Loucy (cell line): ENCODE measurements at regions not wholly inside any gene's neighbourhood (a gene's known extent, or its start where the extent isn't known, plus 50 kb on each side); places are given as distances from the start of the nearest gene placed in this dataset.

ENCODE experiments used
- H2AFZ ChIP-seq: fragments of 200-600 bp; sonication (generic); 2 replicates; pipeline ENCODE4 v1.6.0; 2016; ENCODE audit warnings: antibody characterized with exemption, mild to moderate bottlenecking, low read length, moderate library complexity
- H3F3A ChIP-seq: fragments of 200-600 bp; 2 replicates; pipeline ENCODE4 v1.6.0; 2016; ENCODE audit warnings: antibody characterized with exemption, low read depth, mild to moderate bottlenecking
- H3K27me3 ChIP-seq: fragments of 200-600 bp; sonication (generic); 2 replicates; pipeline ENCODE4 v1.6.1; 2014; ENCODE audit warnings: low read length, mild to moderate bottlenecking; ENCODE audit not compliant: insufficient read depth, poor library complexity, severe bottlenecking
- H3K36me3 ChIP-seq: fragments of 200-600 bp; sonication (generic); 2 replicates; pipeline ENCODE4 v1.6.1; 2016; ENCODE audit warnings: low read length; ENCODE audit not compliant: insufficient read depth
- H3K4me1 ChIP-seq: fragments of 200-600 bp; sonication (generic); 2 replicates; pipeline ENCODE4 v1.5.1; 2014; ENCODE audit warnings: low read length, mild to moderate bottlenecking; ENCODE audit not compliant: insufficient read depth, poor library complexity, severe bottlenecking
- H3K4me2 ChIP-seq: fragments of 200-600 bp; sonication (generic); 2 replicates; pipeline ENCODE4 v1.6.0; 2014; ENCODE audit warnings: antibody characterized with exemption, low read length, low read depth, mild to moderate bottlenecking; ENCODE audit not compliant: poor library complexity, severe bottlenecking
- H3K4me3 ChIP-seq: fragments of 200-600 bp; sonication (generic); 2 replicates; pipeline ENCODE4 v1.5.1; 2014; ENCODE audit warnings: low read length, mild to moderate bottlenecking, mixed read lengths; ENCODE audit not compliant: poor library complexity, severe bottlenecking
- H3K79me2 ChIP-seq: fragments of 200-600 bp; sonication (generic); 2 replicates; pipeline ENCODE4 v1.6.1; 2014; ENCODE audit warnings: low read length; ENCODE audit not compliant: insufficient read depth
- H3K9ac ChIP-seq: fragments of 200-600 bp; sonication (generic); 2 replicates; pipeline ENCODE4 v1.6.0; 2014; ENCODE audit warnings: mild to moderate bottlenecking, low read depth, low read length, moderate library complexity; ENCODE audit not compliant: poor library complexity, severe bottlenecking
- H3K9me2 ChIP-seq: fragments of 200-600 bp; sonication (generic); replicated peaks from 2 replicates; pipeline ENCODE4 v1.6.1; 2016; ENCODE audit warnings: low read depth, low read length, mixed read lengths
- H3K9me3 ChIP-seq: fragments of 200-600 bp; sonication (generic); 2 replicates; pipeline ENCODE4 v1.6.1; 2014; ENCODE audit warnings: mild to moderate bottlenecking, antibody characterized with exemption, low read length, low read depth; ENCODE audit not compliant: insufficient read depth
- H4K20me1 ChIP-seq: fragments of 200-600 bp; sonication (generic); 2 replicates; pipeline ENCODE4 v1.6.0; 2014; ENCODE audit warnings: antibody characterized with exemption, low read length, mild to moderate bottlenecking; ENCODE audit not compliant: insufficient read depth, poor library complexity, severe bottlenecking
- CTCF ChIP-seq: fragments of 200-600 bp; sonication (generic); conservative IDR thresholded peaks from 2 replicates; pipeline ENCODE4 v1.5.1; 2014; ENCODE audit warnings: mild to moderate bottlenecking, antibody characterized with exemption, low read length
- EZH2phosphoT487 ChIP-seq: fragments of 200-600 bp; IDR thresholded peaks from 2 replicates; pipeline ENCODE4 v1.6.1; 2018; ENCODE audit warnings: antibody characterized with exemption, mild to moderate bottlenecking, moderate library complexity, borderline replicate concordance

- Histone ChIP-seq H3F3A (no peaks in the 10 kb centered on the region), H3K36me3 (no peaks in the 10 kb centered on the region), H3K27me3 (no peaks in the 10 kb centered on the region), H4K20me1 (no peaks in the 10 kb centered on the region), H3K4me2 (no peak overlapping the region), H3K9me3 (no peaks in the 10 kb centered on the region), H3K9ac (no peak overlapping the region), H3K4me1 (no peaks in the 10 kb centered on the region), H3K9me2 (no peaks in the 10 kb centered on the region), H3K4me3 (no peak overlapping the region), H2AFZ (no peak overlapping the region), H3K79me2 (no peaks in the 10 kb centered on the region)
- no peak for TF ChIP-seq CTCF
- TF ChIP-seq EZH2phosphoT487, result no peak
These were observed 457.8 kb upstream of the FBXO33 start for GRCh38 chr14:39890026-39890425.

- no peak overlapping the region for H3K4me2 ChIP-seq
- H3K9me3 ChIP-seq, result no peaks in the 10 kb centered on the region
- H3K9me2 ChIP-seq, result no peaks in the 10 kb centered on the region
- H3F3A ChIP-seq, result no peaks in the 10 kb centered on the region
- no peaks in the 10 kb centered on the region for H3K4me1 ChIP-seq
- no peak for TF ChIP-seq EZH2phosphoT487
- no peak for TF ChIP-seq CTCF
- no peak overlapping the region for H3K4me3 ChIP-seq
- no peaks in the 10 kb centered on the region for H3K27me3 ChIP-seq
- H3K79me2 ChIP-seq, result no peaks in the 10 kb centered on the region
- H3K9ac ChIP-seq, result no peak overlapping the region
- no peaks in the 10 kb centered on the region for H3K36me3 ChIP-seq
- H2AFZ ChIP-seq, result no peak overlapping the region
- H4K20me1 ChIP-seq, result no peaks in the 10 kb centered on the region
These were observed 451.9 kb upstream of the FBXO33 start for GRCh38 chr14:39884091-39884490.

DNA sequence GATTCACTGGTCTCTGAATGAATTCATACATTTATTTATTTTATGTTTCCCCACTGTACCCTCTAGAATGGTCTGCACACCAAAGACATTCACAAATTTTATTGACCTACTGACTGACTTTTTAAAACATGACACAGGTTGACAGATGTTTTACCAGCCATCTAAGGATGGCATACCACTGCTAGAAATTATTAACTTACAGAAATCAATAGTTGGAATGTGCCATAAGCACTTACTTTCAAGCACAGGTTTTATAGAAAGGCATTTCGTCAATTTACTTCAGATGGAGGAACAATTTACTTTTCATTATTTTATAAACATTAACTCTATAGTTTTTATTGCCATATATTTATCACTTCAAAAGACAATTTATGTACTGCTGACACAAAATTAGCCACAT lies 448.7 kb upstream of the FBXO33 start:
- TF ChIP-seq CTCF, result no peak
- H3K9me3 ChIP-seq, result no peaks in the 10 kb centered on the region
- no peaks in the 10 kb centered on the region for H3K79me2 ChIP-seq
- H2AFZ ChIP-seq, result no peak overlapping the region
- no peak overlapping the region for H3K4me2 ChIP-seq
- no peaks in the 10 kb centered on the region for H3K9me2 ChIP-seq
- no peak overlapping the region for H3K4me3 ChIP-seq
- no peak overlapping the region for H3K9ac ChIP-seq
- H3K4me1 ChIP-seq, result no peaks in the 10 kb centered on the region
- no peaks in the 10 kb centered on the region for H3F3A ChIP-seq
- H4K20me1 ChIP-seq, result no peaks in the 10 kb centered on the region
- H3K36me3 ChIP-seq, result no peaks in the 10 kb centered on the region
- no peaks in the 10 kb centered on the region for H3K27me3 ChIP-seq
